CD4-positive, alpha-beta T cell treated with Interleukin-2 at 100 ng/mL for 4 hours (primary cell): ENCODE measurements at regions not wholly inside any gene's neighbourhood (a gene's known extent, or its start where the extent isn't known, plus 50 kb on each side); places are given as distances from the start of the nearest gene placed in this dataset.

ENCODE experiments used
- DNase-seq: peaks from one replicate; pipeline ENCODE4 v3.0.0-alpha.2; 2020; ENCODE audit warnings: low spot score

GRCh38 chr14:84789012-84789411 lies 740.9 kb upstream of the FLRT2 start:
- DNase-seq = no peak

- DNase-seq = no peak
Measured at GRCh38 chr14:84792722-84793410, 737.1 kb upstream of the FLRT2 start.

- DNase-seq = no peak
Measured at GRCh38 chr14:84797326-84797725, 732.6 kb upstream of the FLRT2 start.

- DNase-seq = no peak
Measured at GRCh38 chr14:84804468-84804867, 725.5 kb upstream of the FLRT2 start.

GRCh38 chr14:84804895-84805294 lies 725.0 kb upstream of the FLRT2 start:
- DNase-seq = no peak

- no peak for DNase-seq
Measured at GRCh38 chr14:84806181-84806580, 723.8 kb upstream of the FLRT2 start.

GRCh38 chr14:84806622-84807021 lies 723.3 kb upstream of the FLRT2 start:
- DNase-seq = no peak

GRCh38 chr14:84807673-84808072 lies 722.3 kb upstream of the FLRT2 start:
- no peak for DNase-seq

GRCh38 chr14:84809158-84809557 lies 720.8 kb upstream of the FLRT2 start:
- DNase-seq = no peak

- no peak for DNase-seq
Measured at GRCh38 chr14:84814391-84814790, 715.6 kb upstream of the FLRT2 start.

GRCh38 chr14:84819528-84819927 lies 710.4 kb upstream of the FLRT2 start:
- no peak for DNase-seq

GRCh38 chr14:84825481-84826251 lies 704.3 kb upstream of the FLRT2 start:
- DNase-seq = no peak

GRCh38 chr14:84826294-84826693 lies 703.6 kb upstream of the FLRT2 start:
- no peak for DNase-seq

GRCh38 chr14:84850595-84850994 lies 679.3 kb upstream of the FLRT2 start:
- DNase-seq = no peak

GRCh38 chr14:84856751-84857534 lies 673.0 kb upstream of the FLRT2 start:
- no peak for DNase-seq

- no peak for DNase-seq
Measured at GRCh38 chr14:84857571-84857970, 672.4 kb upstream of the FLRT2 start.

- no peak for DNase-seq
Measured at GRCh38 chr14:84859116-84859515, 670.8 kb upstream of the FLRT2 start.

GRCh38 chr14:84864548-84865271 lies 665.2 kb upstream of the FLRT2 start:
- DNase-seq = no peak

GRCh38 chr14:84871734-84872133 lies 658.2 kb upstream of the FLRT2 start:
- DNase-seq = no peak

- no peak for DNase-seq
Measured at GRCh38 chr14:84874436-84874835, 655.5 kb upstream of the FLRT2 start.

- no peak for DNase-seq
Measured at GRCh38 chr14:84877061-84877460, 652.9 kb upstream of the FLRT2 start.

- no peak for DNase-seq
Measured at GRCh38 chr14:84882830-84883229, 647.1 kb upstream of the FLRT2 start.
